Naive thymus-derived CD4-positive, alpha-beta T cell (primary cell): ENCODE measurements at regions not wholly inside any gene's neighbourhood (a gene's known extent, or its start where the extent isn't known, plus 50 kb on each side); places are given as distances from the start of the nearest gene placed in this dataset.

Experiments
- ATAC-seq: fragments of 150-1000 bp; cut with Tn5 transposase; 2 replicates; pipeline ENCODE4 v1.10.0; 2021; ENCODE audit warnings: mild to moderate bottlenecking, moderate library complexity
- CTCF ChIA-PET: fragments of 350-600 bp; sonication (Branson Sonifier 250); formaldehyde crosslinking; loops from one replicate; lab custom pipeline; 2021; ENCODE audit warnings: antibody characterized with exemption; lab: Charles Lee
- POLR2A ChIA-PET: fragments of 350-600 bp; sonication (Branson Sonifier 250); formaldehyde crosslinking; loops from one replicate; lab custom pipeline; 2021; ENCODE audit warnings: antibody characterized with exemption, inconsistent platforms; lab: Charles Lee
- DNase-seq, 9 donors: peaks; one replicate each; pipeline versions ENCODE4 v3.0.0 to v3.0.0-alpha.2; 2020 to 2022; ENCODE audit warnings: mixed read lengths in 1 of 9
- H3K27ac ChIP-seq: one replicate; pipeline ENCODE4 v1.7.0; 2013; ENCODE audit warnings: mild to moderate bottlenecking, low read depth, low read length, moderate library complexity
- H3K27me3 ChIP-seq, 2 donors: one replicate each; pipeline ENCODE4 v1.7.0; 2013; ENCODE audit warnings: low read length in 2 of 2, mild to moderate bottlenecking in 2 of 2, moderate library complexity in 2 of 2; ENCODE audit not compliant: control insufficient read depth in 2 of 2, insufficient read depth in 2 of 2
- H3K36me3 ChIP-seq, 3 experiments: 1 replicate in 2 of 3; 2 replicates in 1 of 3; pipeline ENCODE4 v1.7.0; 2013; ENCODE audit warnings: low read length in 3 of 3, mild to moderate bottlenecking in 3 of 3, moderate library complexity in 1 of 3; ENCODE audit not compliant: insufficient read depth in 3 of 3, control insufficient read depth in 2 of 3
- H3K4me1 ChIP-seq, 2 donors: one replicate each; pipeline ENCODE4 v1.7.0; 2013; ENCODE audit warnings: low read length in 2 of 2, mild to moderate bottlenecking in 2 of 2, moderate library complexity in 1 of 2; ENCODE audit not compliant: control insufficient read depth in 2 of 2, insufficient read depth in 2 of 2
- H3K4me3 ChIP-seq: 2 replicates; pipeline ENCODE4 v1.7.0; 2013; ENCODE audit warnings: mild to moderate bottlenecking, low read length
- H3K9me3 ChIP-seq, 3 experiments: 1 replicate in 2 of 3; 2 replicates in 1 of 3; pipeline ENCODE4 v1.7.0; 2013; ENCODE audit warnings: low read length in 3 of 3; ENCODE audit not compliant: control insufficient read depth in 2 of 3
- H3K27ac Mint-ChIP-seq, 9 donors: one replicate each; pipeline ENCODE4 v1.8.0; 2020 to 2022; ENCODE audit warnings: mixed read lengths in 9 of 9, mild to moderate bottlenecking in 8 of 9, moderate library complexity in 5 of 9, inconsistent platforms in 2 of 9
- H3K27me3 Mint-ChIP-seq, 5 donors: one replicate each; pipeline ENCODE4 v1.8.0; 2021 to 2022; ENCODE audit warnings: mixed read lengths in 5 of 5, mild to moderate bottlenecking in 1 of 5
- H3K36me3 Mint-ChIP-seq, 5 donors: one replicate each; pipeline ENCODE4 v1.8.0; 2020 to 2022; ENCODE audit warnings: mixed read lengths in 5 of 5, mild to moderate bottlenecking in 3 of 5, inconsistent platforms in 1 of 5
- H3K4me1 Mint-ChIP-seq, 7 donors: one replicate each; pipeline ENCODE4 v1.8.0; 2020 to 2022; ENCODE audit warnings: mixed read lengths in 7 of 7, mild to moderate bottlenecking in 3 of 7, inconsistent platforms in 1 of 7
- H3K4me3 Mint-ChIP-seq, 10 donors: one replicate each; pipeline ENCODE4 v1.8.0; 2020 to 2022; ENCODE audit warnings: mild to moderate bottlenecking in 10 of 10, mixed read lengths in 10 of 10, moderate library complexity in 6 of 10, inconsistent platforms in 2 of 10
- H3K9me3 Mint-ChIP-seq, 11 donors: one replicate each; pipeline ENCODE4 v1.8.0; 2020 to 2022; ENCODE audit warnings: mixed read lengths in 11 of 11, mild to moderate bottlenecking in 4 of 11, inconsistent platforms in 1 of 11, moderate library complexity in 1 of 11
- intact Hi-C, 2 donors: fragments of 100-400 bp; cut with micrococcal nuclease; formaldehyde crosslinking; loops; one replicate each; pipeline ENCODE4 v1.15.1; 2023

- Histone ChIP-seq H3K27ac (no peak overlapping the region), H3K4me3 (no peak overlapping the region), H3K27me3 (no peaks in the 10 kb centered on the region), H3K9me3 (no peaks in the 10 kb centered on the region), H3K36me3 (no peaks in the 10 kb centered on the region), H3K4me1 (no peaks in the 10 kb centered on the region)
- Mint-ChIP-seq H3K27me3 (no peaks in the 10 kb centered on the region), H3K4me1 (no peaks in the 10 kb centered on the region), H3K27ac (no peak overlapping the region), H3K9me3 (peaks cover 0 to 2% (median 0%) of the 10 kb centered on the region in 11 donors), H3K36me3 (no peaks in the 10 kb centered on the region), H3K4me3 (no peak overlapping the region)
- intact Hi-C loops, result no loop called here
- DNase-seq (no peak), ATAC-seq (no peak)
- POLR2A ChIA-PET, result no interaction called here
- CTCF ChIA-PET, result no interaction called here
Measured at GRCh38 chrX:82912382-82912781, 595.7 kb upstream of the POU3F4 start.

DNA sequence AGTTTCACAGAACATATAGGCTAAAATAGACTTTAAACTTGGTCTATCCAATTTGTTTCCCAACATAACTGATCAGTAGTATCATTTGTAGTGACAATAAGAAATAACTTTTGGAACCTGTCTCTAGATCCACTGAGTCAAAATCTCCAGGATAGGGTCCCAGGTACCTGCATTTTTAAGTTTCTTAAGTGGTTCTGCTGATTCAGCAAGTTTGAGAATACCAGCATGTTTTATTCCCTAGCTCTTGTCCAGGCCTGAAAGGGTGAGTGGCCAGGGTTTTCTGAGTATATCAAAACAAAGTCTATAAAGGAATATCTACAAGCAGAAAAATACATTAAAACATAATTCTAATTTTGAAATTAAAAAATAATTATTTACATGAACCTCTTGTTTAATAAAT lies 573.1 kb upstream of the POU3F4 start:
- no peaks in the 10 kb centered on the region for H3K27me3 ChIP-seq
- H3K9me3 ChIP-seq, result no peaks in the 10 kb centered on the region
- DNase-seq (no peak), ATAC-seq (no peak)
- no peaks in the 10 kb centered on the region for H3K36me3 ChIP-seq
- ChIA-PET CTCF (no interaction called here), POLR2A (no interaction called here)
- Mint-ChIP-seq H3K27me3 (no peaks in the 10 kb centered on the region), H3K4me3 (no peak overlapping the region), H3K36me3 (no peaks in the 10 kb centered on the region), H3K4me1 (no peaks in the 10 kb centered on the region), H3K9me3 (peaks cover 0 to 4% (median 0%) of the 10 kb centered on the region in 11 donors), H3K27ac (no peak overlapping the region)
- no peaks in the 10 kb centered on the region for H3K4me1 ChIP-seq
- intact Hi-C loops, result no loop called here
- no peak overlapping the region for H3K27ac ChIP-seq
- no peak overlapping the region for H3K4me3 ChIP-seq

- Histone ChIP-seq H3K4me1 (no peaks in the 10 kb centered on the region), H3K27ac (no peak overlapping the region), H3K36me3 (no peaks in the 10 kb centered on the region), H3K9me3 (no peaks in the 10 kb centered on the region), H3K27me3 (no peaks in the 10 kb centered on the region), H3K4me3 (no peak overlapping the region)
- no peak for ATAC-seq
- intact Hi-C loops, result no loop called here
- Mint-ChIP-seq H3K27me3 (no peaks in the 10 kb centered on the region), H3K4me1 (no peaks in the 10 kb centered on the region), H3K9me3 (peaks cover 0 to 27% (median 9%) of the 10 kb centered on the region in 11 donors), H3K4me3 (no peak overlapping the region), H3K27ac (no peak overlapping the region), H3K36me3 (no peaks in the 10 kb centered on the region)
- no peak for DNase-seq
- CTCF ChIA-PET, result no interaction called here
- POLR2A ChIA-PET, result no interaction called here
Measured at GRCh38 chrX:82945332-82945731, 562.8 kb upstream of the POU3F4 start.

- CTCF ChIA-PET, result no interaction called here
- Histone ChIP-seq H3K36me3 (no peaks in the 10 kb centered on the region), H3K9me3 (no peaks in the 10 kb centered on the region), H3K4me3 (no peak overlapping the region), H3K27ac (no peak overlapping the region), H3K4me1 (no peaks in the 10 kb centered on the region), H3K27me3 (no peaks in the 10 kb centered on the region)
- intact Hi-C loops, result no loop called here
- Mint-ChIP-seq H3K9me3 (peaks cover 0 to 4% (median 0%) of the 10 kb centered on the region in 11 donors), H3K27me3 (no peaks in the 10 kb centered on the region), H3K36me3 (no peaks in the 10 kb centered on the region), H3K4me1 (no peaks in the 10 kb centered on the region), H3K27ac (no peak overlapping the region), H3K4me3 (no peak overlapping the region)
- POLR2A ChIA-PET, result no interaction called here
- DNase-seq, result no peak
- ATAC-seq, result no peak
Measured at GRCh38 chrX:82961129-82961528, 547.0 kb upstream of the POU3F4 start.

DNA sequence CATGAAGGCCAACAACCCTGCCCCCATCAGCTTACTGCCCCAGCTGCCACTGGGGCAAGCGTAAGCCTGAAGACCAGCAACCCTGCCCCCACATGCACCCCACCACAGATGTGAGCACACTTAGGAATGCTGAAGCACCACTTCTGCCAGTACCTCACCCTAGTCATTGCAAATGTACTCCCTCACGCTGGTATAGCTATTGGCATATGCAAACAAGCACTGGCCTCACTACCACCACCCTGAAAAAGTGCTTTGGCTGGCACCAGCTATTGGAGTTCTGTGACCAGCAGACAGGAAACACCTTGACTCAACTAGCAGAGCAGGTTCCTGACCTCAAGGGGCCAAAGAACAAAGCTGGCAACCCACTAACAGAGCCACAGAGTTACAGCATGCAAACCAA lies 534.4 kb upstream of the POU3F4 start:
- no peak overlapping the region for H3K4me3 ChIP-seq
- H3K27ac ChIP-seq, result no peak overlapping the region
- intact Hi-C loops, result no loop called here
- Mint-ChIP-seq H3K4me1 (no peaks in the 10 kb centered on the region), H3K4me3 (no peak overlapping the region), H3K36me3 (no peaks in the 10 kb centered on the region), H3K9me3 (peaks cover 0 to 5% (median 0%) of the 10 kb centered on the region in 11 donors), H3K27ac (no peak overlapping the region), H3K27me3 (no peaks in the 10 kb centered on the region)
- ChIA-PET CTCF (no interaction called here), POLR2A (no interaction called here)
- no peaks in the 10 kb centered on the region for H3K36me3 ChIP-seq
- no peak for ATAC-seq
- H3K9me3 ChIP-seq, result no peaks in the 10 kb centered on the region
- H3K4me1 ChIP-seq, result no peaks in the 10 kb centered on the region
- no peaks in the 10 kb centered on the region for H3K27me3 ChIP-seq
- DNase-seq, result no peak

DNA sequence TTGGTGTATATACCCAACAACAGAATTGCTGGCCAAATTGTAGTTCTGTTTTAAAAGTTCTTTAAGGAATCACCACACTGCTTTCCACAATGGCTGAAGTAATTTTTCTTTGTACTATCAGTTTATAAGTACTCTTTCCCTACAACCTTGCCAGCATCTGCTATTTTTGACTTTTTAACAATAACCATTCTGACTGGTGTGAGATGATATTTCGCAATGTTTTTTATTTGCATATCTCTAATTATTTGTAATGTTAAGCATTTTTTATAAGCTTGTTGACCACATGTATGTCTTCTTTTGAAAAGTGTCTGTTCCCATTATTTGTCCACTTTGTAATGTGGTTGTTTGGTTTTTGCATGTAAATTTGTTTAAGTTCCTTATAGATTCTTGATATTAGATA lies 509.9 kb upstream of the POU3F4 start:
- Histone ChIP-seq H3K4me1 (no peaks in the 10 kb centered on the region), H3K27ac (no peak overlapping the region), H3K9me3 (no peaks in the 10 kb centered on the region), H3K36me3 (no peaks in the 10 kb centered on the region), H3K27me3 (no peaks in the 10 kb centered on the region), H3K4me3 (no peak overlapping the region)
- ATAC-seq, result no peak
- DNase-seq, result no peak
- H3K4me3 Mint-ChIP-seq, result no peak overlapping the region
- H3K27ac Mint-ChIP-seq, result no peak overlapping the region
- ChIA-PET POLR2A (no interaction called here), CTCF (no interaction called here)
- H3K9me3 Mint-ChIP-seq, result peaks cover 0 to 5% (median 0%) of the 10 kb centered on the region in 11 donors
- H3K4me1 Mint-ChIP-seq, result no peaks in the 10 kb centered on the region
- no peaks in the 10 kb centered on the region for H3K36me3 Mint-ChIP-seq
- intact Hi-C loops, result no loop called here
- H3K27me3 Mint-ChIP-seq, result no peaks in the 10 kb centered on the region

GRCh38 chrX:83004012-83004411 lies 504.1 kb upstream of the POU3F4 start:
- H3K27ac Mint-ChIP-seq, result no peak overlapping the region
- no peak overlapping the region for H3K4me3 ChIP-seq
- no peak overlapping the region for H3K27ac ChIP-seq
- H3K4me3 Mint-ChIP-seq, result no peak overlapping the region
- ChIA-PET POLR2A (no interaction called here), CTCF (interaction anchor here (0.7 kb wide), 1 partner anchor 10 kb away, joined by 7 read pairs; no protein-coding TSS in a partner anchor)
- no peaks in the 10 kb centered on the region for H3K36me3 ChIP-seq
- H3K9me3 ChIP-seq, result no peaks in the 10 kb centered on the region
- H3K4me1 Mint-ChIP-seq, result no peaks in the 10 kb centered on the region
- no peaks in the 10 kb centered on the region for H3K4me1 ChIP-seq
- H3K36me3 Mint-ChIP-seq, result no peaks in the 10 kb centered on the region
- H3K27me3 ChIP-seq, result no peaks in the 10 kb centered on the region
- intact Hi-C loops, result no loop called here
- H3K27me3 Mint-ChIP-seq, result no peaks in the 10 kb centered on the region
- no peak for ATAC-seq
- DNase-seq, result no peak
- peaks cover 0 to 3% (median 0%) of the 10 kb centered on the region in 11 donors for H3K9me3 Mint-ChIP-seq
